CD1c-positive myeloid dendritic cell (primary cell): ENCODE measurements at regions not wholly inside any gene's neighbourhood (a gene's known extent, or its start where the extent isn't known, plus 50 kb on each side); places are given as distances from the start of the nearest gene placed in this dataset.

Experiments
- DNase-seq: peaks from one replicate; pipeline ENCODE4 v3.0.0-alpha.2; 2016; ENCODE audit errors: extremely low spot score

DNA sequence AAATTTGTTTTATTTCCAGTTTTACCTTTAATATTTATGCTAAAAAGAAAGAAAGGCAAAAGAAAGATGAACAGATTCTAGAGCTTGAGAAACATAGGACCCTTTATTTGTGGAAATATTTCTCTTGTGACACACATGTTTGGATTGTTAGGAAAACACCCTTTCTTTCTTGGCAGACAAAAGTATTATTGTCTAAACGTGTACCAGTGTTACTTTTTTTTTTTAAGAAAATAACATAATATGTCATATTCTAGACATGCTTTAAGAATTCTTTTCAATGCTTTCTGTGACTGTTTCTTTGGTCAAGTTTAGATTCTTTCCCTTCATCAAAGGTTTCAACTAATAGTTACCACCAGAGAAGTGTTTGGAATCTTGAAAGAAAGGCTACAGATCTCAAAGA, 183.4 kb upstream of the CNR1 start:
- no peak for DNase-seq

DNA sequence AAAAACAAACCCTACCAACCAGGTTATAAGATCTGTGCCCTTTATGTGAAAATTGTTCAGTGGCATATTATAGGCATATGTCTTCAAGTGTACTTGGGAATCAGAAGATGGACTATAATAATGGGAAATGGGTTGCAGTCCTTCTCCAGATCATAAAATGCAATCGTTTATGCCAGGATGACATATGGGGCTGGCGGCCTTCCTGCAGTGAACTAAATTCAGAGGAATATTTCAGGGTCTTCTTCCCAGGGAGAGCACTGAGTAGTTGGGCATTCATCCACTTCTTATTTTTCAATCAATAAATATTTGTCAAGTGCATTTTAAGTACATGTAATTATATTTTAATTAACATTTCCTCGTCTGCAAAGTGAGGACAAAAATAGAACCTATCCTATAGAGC, 176.2 kb upstream of the CNR1 start:
- DNase-seq, result no peak

DNA sequence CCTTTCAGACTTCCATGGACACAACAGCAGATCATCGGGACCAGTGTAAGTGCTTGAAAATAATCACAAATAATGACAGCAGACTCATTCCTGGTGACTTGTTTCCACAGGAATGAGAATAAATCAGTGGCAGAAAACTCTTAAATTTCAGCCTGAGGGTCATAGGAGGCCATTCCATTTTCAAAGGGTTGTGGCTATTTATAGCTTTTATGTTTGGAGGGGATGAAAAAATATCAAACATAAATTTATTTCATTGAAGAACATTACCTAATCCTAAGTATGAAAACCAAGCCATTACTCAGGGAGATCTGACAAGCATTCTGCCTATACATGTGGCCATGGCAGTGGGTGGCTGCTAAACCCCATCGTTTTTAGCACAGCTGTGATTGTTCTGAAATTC, 173.6 kb upstream of the CNR1 start:
- no peak for DNase-seq

DNA sequence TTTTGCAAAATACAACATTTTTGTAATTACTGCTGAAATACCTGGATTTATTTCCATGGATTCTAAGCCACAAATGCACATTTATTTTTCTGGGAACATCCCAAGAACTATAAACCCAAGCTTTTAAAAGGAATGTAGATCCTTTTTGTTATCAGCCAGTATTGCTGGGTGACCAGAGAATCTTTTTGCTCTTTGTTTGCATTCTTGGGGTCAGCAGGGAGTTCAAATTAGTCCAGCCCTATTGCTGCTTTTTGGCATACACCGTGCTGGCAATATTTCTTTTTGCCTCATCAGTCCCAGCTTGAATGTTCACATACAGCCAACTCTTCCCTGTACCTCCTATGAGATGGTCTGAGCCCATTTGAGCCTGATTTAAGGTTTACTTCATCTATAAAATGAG, 155.2 kb upstream of the CNR1 start:
- no peak for DNase-seq

DNA sequence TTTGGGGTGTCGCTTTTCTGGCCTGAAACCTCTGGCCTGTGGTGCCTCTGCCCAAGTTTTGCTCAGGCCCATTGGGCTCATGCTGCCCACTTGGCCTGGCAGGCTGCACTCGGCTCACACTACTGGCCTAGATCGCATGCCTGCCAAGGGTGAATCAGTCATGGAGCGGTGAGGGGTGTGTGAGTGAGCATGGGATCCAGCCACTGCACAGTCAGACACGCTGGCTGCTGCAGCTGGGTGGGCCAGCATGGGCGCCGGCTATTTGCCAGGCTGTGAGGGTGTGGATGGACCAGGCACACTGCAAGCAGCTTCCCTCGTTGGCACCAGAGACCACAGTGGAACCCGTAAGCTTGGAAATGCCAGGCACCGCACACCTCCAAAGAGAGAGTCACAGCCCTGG, 145.4 kb upstream of the CNR1 start:
- no peak for DNase-seq

DNA sequence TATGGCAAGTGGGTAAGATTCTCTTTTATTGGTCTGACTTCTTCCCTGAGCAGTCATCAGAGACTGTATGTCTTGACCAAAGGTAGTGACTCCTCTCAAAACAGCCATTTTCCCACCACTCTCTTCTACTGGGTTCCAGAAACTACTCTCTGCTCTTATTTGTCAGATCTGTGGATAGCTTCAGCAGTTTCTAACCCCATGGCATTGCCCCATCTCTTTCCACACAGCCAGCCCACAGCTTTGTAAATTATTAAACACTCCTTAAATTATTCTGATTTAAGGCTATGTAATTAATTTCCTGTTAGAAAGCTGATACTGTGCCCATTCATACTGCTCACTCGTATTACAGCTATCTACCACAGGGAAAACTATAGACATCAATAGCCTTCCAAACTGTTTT, 138.4 kb upstream of the CNR1 start:
- no peak for DNase-seq

DNA sequence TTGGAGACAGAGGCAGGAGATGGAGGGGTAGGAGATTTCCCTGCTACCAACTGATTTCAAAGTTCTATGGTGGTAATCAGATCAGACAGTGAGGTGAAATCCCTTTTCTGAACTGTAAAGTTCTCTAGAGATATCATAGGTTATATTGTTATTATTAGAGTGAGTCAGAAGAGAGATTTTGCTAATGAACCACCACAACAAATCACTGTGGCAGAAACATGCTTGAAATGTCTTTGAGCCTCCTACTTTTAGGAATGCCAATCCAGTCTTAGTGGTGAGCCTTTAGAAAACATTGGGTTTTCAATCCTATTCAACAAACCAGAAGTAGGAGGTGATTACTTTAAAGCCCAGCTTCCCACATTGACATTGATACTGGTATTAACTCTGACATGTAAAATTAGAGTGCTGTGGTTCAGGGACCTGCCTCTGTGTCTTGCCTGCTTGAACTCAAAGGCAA, 136.7 kb upstream of the CNR1 start:
- DNase-seq, result no peak

DNA sequence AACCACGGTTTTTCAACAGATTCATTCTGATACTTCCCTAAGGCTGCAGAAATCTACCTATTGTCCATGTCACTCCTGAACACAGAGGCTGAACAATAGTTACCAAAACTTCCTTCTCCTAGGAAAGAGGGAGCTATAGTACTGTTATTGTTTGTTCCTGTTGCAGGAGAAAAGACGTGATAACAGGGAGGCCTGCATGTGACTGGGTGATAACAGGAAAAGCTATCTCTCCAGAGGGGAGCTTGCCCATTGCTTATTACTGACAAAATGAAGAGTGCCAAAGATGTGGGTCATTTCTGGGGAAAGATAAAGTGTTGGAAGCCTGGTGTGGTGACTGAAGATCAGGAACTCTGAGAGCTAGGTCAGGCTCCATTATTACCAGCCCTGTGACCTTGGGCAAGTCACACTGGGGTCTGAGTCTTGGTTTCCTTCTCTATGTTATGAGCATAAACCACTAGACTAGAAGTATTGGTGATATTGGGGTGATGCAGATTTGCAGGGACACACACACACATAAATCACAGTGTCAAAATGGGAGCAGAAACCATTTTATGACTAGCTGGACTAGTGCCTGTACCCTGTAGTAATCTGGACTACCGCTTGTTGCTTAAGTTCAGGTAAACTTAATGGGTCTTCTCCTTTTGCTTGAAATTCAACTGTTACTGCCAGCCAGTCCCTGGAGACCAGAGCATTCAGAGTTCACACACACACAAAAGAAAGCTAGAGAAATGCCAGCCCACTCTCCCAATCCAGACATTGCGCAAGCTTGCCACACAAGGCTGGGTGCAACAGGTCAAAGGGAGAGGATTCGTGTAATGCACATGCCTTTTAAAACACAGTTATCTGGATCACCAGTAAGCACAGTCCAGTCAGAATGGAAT, 136.0 kb upstream of the CNR1 start:
- no peak for DNase-seq

DNA sequence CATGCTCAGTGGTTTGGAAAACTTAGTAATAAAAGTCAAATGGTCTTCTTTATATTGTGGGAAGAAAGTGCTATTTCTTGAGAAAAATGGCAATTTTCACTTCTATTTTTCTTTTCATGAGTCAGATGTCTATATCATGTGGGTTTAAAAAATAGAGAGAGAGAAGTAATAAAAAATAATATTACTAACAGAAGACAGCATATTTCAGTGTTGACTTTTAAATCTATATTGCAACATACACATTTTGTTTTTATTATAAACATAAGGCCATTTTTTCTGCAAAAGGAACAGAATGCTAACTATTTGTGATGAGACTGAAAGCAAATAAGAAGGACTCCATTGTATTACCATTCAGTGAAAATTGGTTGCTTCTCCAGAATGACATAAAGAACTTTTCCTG, 135.1 kb upstream of the CNR1 start:
- DNase-seq, result no peak

DNA sequence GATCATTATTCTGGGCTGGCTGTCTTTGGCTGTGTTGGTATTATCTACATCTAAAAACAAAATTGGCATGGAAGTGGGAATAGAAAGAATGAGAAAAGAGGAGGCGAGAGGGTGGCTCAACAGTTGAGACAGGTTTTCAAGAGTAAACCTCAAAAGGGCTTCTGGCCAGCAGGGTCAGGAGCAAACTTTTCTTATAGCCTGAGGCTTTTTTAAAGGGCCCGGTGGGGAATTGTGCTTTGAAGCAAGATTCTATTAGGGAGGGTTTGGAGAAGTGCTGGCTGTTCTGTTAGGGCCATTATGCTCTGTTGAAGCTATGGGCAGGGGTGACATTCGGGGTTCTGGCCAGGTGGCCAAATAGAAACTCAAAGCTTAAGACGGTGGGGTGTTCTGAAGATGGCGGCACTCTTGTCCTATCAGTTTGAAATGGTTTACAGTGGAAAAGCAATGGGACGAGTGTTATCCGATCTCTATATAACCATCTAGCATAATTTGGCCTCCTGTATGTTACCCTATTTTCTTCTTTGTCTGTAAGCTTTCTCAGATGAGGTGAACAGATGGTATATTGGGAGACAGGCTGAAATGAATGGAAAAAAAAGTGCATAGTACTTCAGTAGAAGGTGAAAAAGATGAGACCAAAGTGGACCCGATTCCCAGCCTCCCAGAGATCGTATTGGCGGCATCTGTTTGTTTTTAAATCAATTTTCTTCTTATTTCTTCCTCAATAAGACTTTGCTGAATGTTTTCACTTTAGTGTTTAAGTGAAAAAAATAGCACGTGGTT, 132.1 kb upstream of the CNR1 start:
- DNase-seq, result no peak

DNA sequence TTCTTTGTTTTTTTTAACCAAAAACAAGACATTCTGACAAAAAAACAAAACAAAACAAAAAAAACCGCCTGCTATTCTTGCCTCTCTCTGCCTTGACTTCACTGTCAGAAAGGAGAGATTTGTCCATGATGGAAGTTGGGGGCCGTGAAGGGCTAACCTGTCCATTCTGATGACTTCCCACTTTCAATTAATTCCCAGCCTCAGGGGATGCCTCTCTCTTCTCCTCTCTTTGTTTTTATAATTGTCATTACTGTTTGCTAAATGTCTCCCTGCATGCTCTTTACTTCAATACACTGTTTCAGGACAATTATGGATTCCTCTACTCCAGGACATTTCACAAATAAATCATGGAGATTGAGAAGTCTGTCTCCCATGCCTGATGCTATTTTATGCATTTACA, 130.5 kb upstream of the CNR1 start:
- DNase-seq, result no peak

DNA sequence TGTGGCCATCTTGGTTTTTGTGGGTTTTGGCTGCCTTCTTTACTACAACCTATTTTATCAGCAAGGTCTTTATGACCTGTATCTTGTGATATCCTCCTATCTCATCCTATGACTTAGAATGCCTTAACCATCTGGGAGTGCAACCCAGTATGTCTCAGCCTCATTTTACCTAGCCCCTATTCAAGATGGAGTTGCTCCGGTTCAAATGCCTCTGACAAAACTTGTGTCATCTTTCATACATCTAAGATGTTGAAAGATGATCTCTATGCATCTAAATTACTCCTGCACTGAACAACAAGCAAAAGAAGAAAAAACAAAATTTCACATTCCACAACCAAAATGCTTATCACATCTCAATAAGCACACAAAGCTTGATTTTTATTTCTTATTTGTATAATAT, 129.5 kb upstream of the CNR1 start:
- no peak for DNase-seq

DNA sequence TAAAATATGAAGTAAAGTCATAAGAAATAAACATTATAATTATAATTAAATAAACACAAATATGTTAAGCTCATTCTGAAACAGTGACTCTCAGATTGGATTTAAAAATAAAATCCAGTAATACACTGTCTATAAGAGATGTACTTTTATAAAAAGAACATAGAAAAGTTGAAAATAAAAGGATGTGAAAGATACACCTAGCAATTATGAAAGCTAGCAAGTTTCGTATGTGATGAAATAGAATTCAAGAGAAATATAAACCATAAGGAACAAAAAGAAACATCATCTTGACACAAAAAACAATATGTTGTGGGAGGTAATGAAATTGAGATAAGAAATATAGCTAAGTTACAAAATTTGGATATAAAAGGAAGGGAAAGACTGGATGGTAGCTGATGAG, 128.6 kb upstream of the CNR1 start:
- no peak for DNase-seq

DNA sequence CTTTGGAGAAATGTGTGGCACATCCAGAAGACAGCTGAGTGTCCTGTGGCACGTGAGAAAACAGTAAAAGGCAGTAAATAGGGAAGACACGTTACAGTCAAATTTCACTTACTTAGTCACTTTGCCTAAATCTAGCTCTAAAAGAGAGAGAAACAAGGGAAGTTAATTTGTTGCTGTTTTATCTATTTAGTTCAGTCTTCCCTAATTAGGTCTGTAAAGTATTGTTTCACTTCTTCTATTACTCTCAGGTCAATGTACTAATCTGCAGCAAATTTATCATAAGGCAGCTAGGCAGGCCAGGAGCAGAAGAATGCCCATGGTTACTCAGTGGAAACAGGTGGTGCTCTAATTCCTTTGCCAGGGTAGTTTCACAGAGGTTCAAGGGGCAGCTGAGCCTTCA, 124.3 kb upstream of the CNR1 start:
- peak; percentile 50 for DNase-seq

DNA sequence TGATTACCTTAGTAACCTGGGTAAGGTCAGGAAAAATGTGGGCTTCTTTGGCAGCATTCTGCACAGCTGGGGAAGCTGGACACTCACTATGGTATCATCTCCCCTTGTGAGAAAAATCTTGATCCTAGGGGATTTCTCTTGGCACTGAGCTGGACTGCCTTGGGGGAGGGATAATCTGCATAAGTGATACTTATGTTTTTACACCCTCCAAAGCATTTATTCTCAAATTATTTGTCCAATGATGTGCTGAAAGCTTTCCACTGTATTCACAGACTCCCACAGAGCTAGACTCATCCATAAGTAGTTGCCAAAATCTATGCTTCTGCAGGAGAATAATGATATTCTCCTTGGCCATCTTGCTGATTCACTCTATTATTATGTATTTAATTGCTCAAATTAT, 121.5 kb upstream of the CNR1 start:
- DNase-seq, result no peak

DNA sequence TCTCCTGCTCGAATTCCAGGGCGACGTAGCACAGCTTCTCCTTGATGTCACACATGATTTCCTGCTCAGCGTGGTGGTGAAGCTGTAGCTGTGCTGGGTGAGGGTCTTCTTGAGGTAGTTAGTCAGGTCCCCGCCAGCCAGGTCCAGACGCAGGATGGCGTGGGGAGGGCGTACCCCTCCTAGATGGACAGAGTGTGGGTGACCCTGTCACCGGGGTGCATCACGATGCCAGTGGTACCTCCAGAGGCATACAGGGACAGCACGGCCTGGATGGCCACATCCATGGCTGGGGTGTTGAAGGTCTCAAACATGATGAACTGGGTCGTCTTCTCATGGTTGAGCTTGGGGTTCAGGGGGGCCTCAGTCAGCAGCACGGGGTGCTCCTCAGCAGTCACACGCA, 110.2 kb upstream of the CNR1 start:
- DNase-seq, result no peak

DNA sequence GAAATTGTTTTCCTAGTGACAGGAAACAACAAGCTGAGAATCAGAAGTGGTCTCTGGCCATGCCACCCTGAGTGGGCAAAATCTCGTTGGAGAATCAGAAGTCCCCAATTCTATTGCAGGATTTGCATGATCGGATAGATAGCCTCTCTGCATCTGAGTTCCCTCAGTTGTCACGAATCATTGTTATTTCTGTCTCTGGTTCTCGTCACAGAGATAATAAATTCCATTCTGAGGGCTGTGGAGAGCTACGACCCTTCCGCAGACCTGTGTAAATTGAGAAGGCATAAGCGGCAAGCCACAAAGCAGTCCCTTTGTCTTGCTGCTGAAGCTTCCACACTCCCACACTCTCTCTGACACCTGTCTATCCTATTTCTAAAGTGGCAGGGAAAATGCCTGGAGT, 102.4 kb upstream of the CNR1 start:
- DNase-seq, result no peak

DNA sequence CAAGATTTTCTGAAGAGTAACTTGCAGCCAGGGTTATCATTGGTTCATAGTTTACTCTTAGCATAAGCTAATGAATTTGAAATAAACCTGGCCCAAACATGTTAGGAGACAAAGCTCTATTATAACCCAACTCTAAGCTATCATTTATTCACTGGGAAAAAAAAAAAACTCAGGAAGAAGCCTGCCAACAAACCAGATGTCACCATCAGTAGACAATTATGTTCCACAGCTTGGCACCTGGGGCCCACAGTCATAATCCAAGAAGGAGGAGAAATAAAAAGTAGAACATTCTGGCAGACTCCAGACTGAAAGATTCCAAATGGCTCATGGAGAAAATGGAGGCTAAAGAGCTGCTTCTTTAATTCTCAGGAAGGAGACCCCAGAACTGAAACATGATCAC, 100.0 kb upstream of the CNR1 start:
- no peak for DNase-seq

DNA sequence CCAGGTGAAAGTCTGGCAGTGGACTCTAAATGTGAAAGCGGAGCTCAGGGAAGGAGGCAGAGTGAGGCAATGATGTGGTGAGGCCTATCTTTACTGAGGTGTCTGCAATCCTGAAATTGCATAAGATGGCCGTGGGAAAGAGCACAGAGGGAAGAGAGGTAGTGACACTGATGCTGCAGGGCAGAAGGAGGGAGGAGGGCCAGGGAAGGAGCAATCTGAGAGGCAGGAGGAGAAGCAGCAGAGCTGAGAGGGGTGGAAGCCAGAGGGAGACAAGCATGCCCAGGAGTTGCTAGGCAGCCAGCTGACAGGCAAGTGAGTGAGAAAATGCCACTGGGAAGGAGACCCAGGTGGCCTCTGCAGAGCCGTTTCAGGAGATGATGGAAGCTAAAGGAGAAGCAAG, 97.4 kb upstream of the CNR1 start:
- DNase-seq, result peak; percentile 7

DNA sequence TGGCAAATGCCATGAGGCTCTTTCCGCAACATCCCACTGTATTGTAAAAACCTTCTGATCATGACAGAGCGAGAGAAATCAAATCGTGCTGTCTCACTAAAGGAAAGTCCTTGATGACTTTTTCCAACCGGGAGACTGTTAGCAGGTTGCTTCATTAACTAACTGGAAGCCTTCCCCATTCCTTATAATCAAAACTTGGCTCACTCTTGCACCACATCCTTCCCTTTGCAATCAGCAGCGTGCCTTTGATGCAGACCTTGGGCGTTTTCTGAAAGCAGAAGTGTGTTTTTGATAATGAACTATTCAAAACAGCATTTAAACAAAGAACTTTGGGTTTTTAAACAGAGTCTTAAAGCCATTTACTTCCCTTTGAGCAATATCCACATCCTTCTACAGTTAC, 96.2 kb upstream of the CNR1 start:
- DNase-seq, result peak; percentile 62

DNA sequence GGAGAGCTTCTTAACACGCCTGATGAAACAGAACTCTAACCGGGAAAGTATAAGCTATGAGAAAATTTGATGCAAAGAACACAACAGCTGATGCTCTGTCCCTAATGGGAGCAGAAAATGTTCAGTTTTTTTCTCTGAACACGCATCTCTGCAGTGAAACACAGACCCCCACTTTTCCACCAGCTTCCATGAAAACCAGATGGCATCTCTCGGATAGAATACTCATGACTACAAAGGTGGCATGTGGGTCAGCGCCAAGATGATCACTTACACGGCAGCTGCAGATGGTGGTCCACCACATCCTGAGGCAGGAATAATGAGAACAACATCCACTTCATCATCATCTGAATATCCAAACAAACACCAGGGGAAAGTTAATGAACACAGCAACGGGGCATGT, 85.2 kb upstream of the CNR1 start:
- no peak for DNase-seq

DNA sequence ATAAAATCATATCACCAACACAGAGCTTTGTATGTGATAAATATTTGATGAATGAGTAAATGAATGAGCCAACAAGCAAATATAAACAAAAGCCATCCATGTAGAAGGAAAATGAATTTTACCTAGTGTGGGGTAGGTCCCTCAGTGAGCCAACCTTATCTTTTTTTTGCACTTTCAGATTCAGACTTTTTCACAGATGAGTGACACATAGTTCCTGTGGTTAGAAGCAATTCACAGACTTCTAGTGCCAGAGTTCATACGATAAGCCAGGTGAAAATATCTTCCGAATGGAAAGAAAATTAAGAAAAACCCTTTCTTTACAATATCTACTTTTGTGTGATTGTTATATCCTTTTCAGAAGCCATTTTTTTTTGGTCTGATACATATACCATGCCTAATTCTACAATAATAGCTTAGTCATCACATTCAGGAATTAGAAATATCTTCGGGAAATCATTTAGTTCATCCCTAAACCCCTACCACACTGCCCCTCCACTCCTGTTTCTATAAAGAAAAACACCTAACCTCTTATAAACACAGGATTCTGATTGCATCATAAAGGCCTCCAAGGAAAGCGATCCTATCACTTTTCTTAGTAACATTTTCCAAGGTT, 82.7 kb upstream of the CNR1 start:
- no peak for DNase-seq

DNA sequence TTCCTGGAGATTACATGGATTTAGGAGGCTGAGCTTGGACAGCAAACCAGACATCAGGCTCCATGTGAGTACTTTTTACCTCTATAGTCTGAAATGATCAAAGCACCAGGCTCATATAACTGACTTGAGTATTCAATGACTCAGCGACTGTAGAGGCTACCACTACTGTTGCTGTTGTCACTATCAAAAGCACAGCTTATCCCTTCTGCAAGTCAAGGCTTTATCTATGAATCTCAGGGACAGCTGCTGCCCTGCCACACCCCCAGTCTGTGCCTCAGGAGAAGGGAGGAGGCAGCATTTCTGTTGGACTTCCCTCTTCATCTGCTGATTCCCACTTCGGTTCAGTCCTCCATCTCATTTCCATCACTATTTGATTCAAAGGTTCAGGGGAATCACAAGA, 80.5 kb upstream of the CNR1 start:
- DNase-seq, result no peak
